NT2/D1 (cell line): ENCODE measurements at regions not wholly inside any gene's neighbourhood (a gene's known extent, or its start where the extent isn't known, plus 50 kb on each side); places are given as distances from the start of the nearest gene placed in this dataset.

Experiments used
- DNase-seq: peaks from one replicate; pipeline ENCODE4 v3.0.0-alpha.2; 2011; ENCODE audit warnings: low read depth, low spot score
- H3K27me3 ChIP-seq: 2 replicates; pipeline ENCODE4 v1.6.0; 2011; ENCODE audit warnings: mild to moderate bottlenecking; ENCODE audit not compliant: insufficient read length, insufficient read depth
- H3K36me3 ChIP-seq: 2 replicates; pipeline ENCODE4 v1.6.1; 2011; ENCODE audit warnings: mild to moderate bottlenecking, low read length, mixed read lengths; ENCODE audit not compliant: insufficient read depth, insufficient read length
- H3K4me1 ChIP-seq: 2 replicates; pipeline ENCODE4 v1.5.1; 2011; ENCODE audit not compliant: insufficient read depth, insufficient read length
- H3K4me3 ChIP-seq: 2 replicates; pipeline ENCODE4 v1.5.1; 2011; ENCODE audit warnings: low read depth; ENCODE audit not compliant: insufficient read length
- H3K9ac ChIP-seq: 2 replicates; pipeline ENCODE4 v1.6.0; 2011; ENCODE audit warnings: low read depth; ENCODE audit not compliant: insufficient read length
- H3K9me3 ChIP-seq: 2 replicates; pipeline ENCODE4 v1.5.1; 2011; ENCODE audit warnings: mild to moderate bottlenecking, low read length; ENCODE audit not compliant: insufficient read depth
- SUZ12 ChIP-seq: IDR thresholded peaks from 2 replicates; pipeline ENCODE4 v1.6.1; 2011; ENCODE audit not compliant: insufficient read length, insufficient read depth; ENCODE audit errors: extremely low read depth
- YY1 ChIP-seq: IDR thresholded peaks from 2 replicates; pipeline ENCODE4 v1.6.1; 2011; ENCODE audit not compliant: insufficient read length, insufficient read depth
- ZNF274 ChIP-seq: IDR thresholded peaks from 2 replicates; pipeline ENCODE4 v1.6.1; 2011; ENCODE audit warnings: mild to moderate bottlenecking, low read depth, low read length

GRCh38 chr1:199383793-199384192 is 643.7 kb upstream of the NR5A2 start:
- Histone ChIP-seq H3K9me3 (no peaks in the 10 kb centered on the region), H3K9ac (no peak overlapping the region), H3K4me3 (no peak overlapping the region), H3K27me3 (no peaks in the 10 kb centered on the region), H3K4me1 (no peaks in the 10 kb centered on the region), H3K36me3 (no peaks in the 10 kb centered on the region)
- TF ChIP-seq YY1 (no peak), SUZ12 (no peak), ZNF274 (no peak)
- DNase-seq: no peak

GRCh38 chr1:199394856-199395255 is 632.7 kb upstream of the NR5A2 start:
- H3K4me3 ChIP-seq: no peak overlapping the region
- no peak for DNase-seq
- H3K9ac ChIP-seq: no peak overlapping the region
- TF ChIP-seq YY1 (no peak), SUZ12 (no peak), ZNF274 (no peak)
- H3K27me3 ChIP-seq: no peaks in the 10 kb centered on the region
- no peaks in the 10 kb centered on the region for H3K36me3 ChIP-seq
- no peaks in the 10 kb centered on the region for H3K4me1 ChIP-seq
- no peaks in the 10 kb centered on the region for H3K9me3 ChIP-seq

GRCh38 chr1:199396456-199396855 is 631.1 kb upstream of the NR5A2 start:
- no peaks in the 10 kb centered on the region for H3K9me3 ChIP-seq
- H3K36me3 ChIP-seq: no peaks in the 10 kb centered on the region
- no peak for DNase-seq
- no peaks in the 10 kb centered on the region for H3K27me3 ChIP-seq
- H3K4me3 ChIP-seq: no peak overlapping the region
- TF ChIP-seq ZNF274 (no peak), SUZ12 (no peak), YY1 (no peak)
- no peaks in the 10 kb centered on the region for H3K4me1 ChIP-seq
- no peak overlapping the region for H3K9ac ChIP-seq

- Histone ChIP-seq H3K4me1 (no peaks in the 10 kb centered on the region), H3K9ac (no peak overlapping the region), H3K27me3 (no peaks in the 10 kb centered on the region), H3K9me3 (no peaks in the 10 kb centered on the region), H3K36me3 (no peaks in the 10 kb centered on the region), H3K4me3 (no peak overlapping the region)
- no peak for DNase-seq
- TF ChIP-seq YY1: no peak
- TF ChIP-seq ZNF274: no peak
- TF ChIP-seq SUZ12: no peak
Measured at GRCh38 chr1:199399996-199400724, 627.4 kb upstream of the NR5A2 start.

GRCh38 chr1:199403531-199404116 is 623.9 kb upstream of the NR5A2 start:
- H3K36me3 ChIP-seq: no peaks in the 10 kb centered on the region
- no peak for DNase-seq
- H3K4me3 ChIP-seq: no peak overlapping the region
- no peaks in the 10 kb centered on the region for H3K4me1 ChIP-seq
- no peaks in the 10 kb centered on the region for H3K27me3 ChIP-seq
- H3K9me3 ChIP-seq: no peaks in the 10 kb centered on the region
- H3K9ac ChIP-seq: no peak overlapping the region
- TF ChIP-seq YY1 (no peak), ZNF274 (no peak), SUZ12 (no peak)

GRCh38 chr1:199404191-199404590 is 623.3 kb upstream of the NR5A2 start:
- DNase-seq: no peak
- no peak overlapping the region for H3K4me3 ChIP-seq
- no peaks in the 10 kb centered on the region for H3K36me3 ChIP-seq
- no peak for TF ChIP-seq YY1
- TF ChIP-seq SUZ12: no peak
- TF ChIP-seq ZNF274: no peak
- H3K9me3 ChIP-seq: no peaks in the 10 kb centered on the region
- H3K27me3 ChIP-seq: no peaks in the 10 kb centered on the region
- no peaks in the 10 kb centered on the region for H3K4me1 ChIP-seq
- no peak overlapping the region for H3K9ac ChIP-seq

- H3K4me1 ChIP-seq: no peaks in the 10 kb centered on the region
- TF ChIP-seq ZNF274 (no peak), YY1 (no peak), SUZ12 (no peak)
- no peaks in the 10 kb centered on the region for H3K36me3 ChIP-seq
- no peak overlapping the region for H3K4me3 ChIP-seq
- no peaks in the 10 kb centered on the region for H3K9me3 ChIP-seq
- no peaks in the 10 kb centered on the region for H3K27me3 ChIP-seq
- no peak overlapping the region for H3K9ac ChIP-seq
- no peak for DNase-seq
Measured at GRCh38 chr1:199404976-199405375, 622.5 kb upstream of the NR5A2 start.
